C4-2B (cell line): ENCODE measurements at regions not wholly inside any gene's neighbourhood (a gene's known extent, or its start where the extent isn't known, plus 50 kb on each side); places are given as distances from the start of the nearest gene placed in this dataset.

Source experiments
- H3K27ac ChIP-seq: fragments of 450-650 bp; 2 replicates; pipeline ENCODE4 v1.5.1; 2017
- ZFX ChIP-seq: fragments of 450-650 bp; IDR thresholded peaks from 2 replicates; pipeline ENCODE4 v1.6.1; 2017
- TF ChIP-seq, protein P1 (sequence below): fragments of 450-650 bp; conservative IDR thresholded peaks from 2 replicates; pipeline ENCODE4 v1.5.1; 2017; ENCODE audit warnings: mild to moderate bottlenecking

DNA sequence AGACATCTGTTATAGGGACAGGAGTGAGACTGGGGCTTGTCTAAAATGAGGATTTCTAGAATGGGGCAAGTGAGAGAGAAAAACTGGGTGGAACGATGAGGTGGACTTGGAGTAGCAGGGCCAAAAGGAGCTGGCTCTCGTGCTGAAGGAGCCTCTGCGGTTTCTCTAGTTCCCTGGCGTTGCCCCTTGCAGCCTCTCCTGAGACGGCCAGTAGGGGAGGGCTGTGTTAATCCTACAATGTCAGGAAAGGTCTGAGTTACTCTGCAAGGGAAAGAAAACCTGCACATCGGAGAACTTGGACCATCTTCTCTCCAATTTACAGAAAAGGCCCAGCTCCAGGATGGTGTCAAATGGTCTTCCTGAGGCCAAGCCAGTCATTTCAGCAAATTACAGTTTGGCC is 963.8 kb upstream of the FLRT2 start:
- no peak overlapping the region for H3K27ac ChIP-seq
- no peak for TF ChIP-seq ZFX
- TF ChIP-seq, protein P1, sequence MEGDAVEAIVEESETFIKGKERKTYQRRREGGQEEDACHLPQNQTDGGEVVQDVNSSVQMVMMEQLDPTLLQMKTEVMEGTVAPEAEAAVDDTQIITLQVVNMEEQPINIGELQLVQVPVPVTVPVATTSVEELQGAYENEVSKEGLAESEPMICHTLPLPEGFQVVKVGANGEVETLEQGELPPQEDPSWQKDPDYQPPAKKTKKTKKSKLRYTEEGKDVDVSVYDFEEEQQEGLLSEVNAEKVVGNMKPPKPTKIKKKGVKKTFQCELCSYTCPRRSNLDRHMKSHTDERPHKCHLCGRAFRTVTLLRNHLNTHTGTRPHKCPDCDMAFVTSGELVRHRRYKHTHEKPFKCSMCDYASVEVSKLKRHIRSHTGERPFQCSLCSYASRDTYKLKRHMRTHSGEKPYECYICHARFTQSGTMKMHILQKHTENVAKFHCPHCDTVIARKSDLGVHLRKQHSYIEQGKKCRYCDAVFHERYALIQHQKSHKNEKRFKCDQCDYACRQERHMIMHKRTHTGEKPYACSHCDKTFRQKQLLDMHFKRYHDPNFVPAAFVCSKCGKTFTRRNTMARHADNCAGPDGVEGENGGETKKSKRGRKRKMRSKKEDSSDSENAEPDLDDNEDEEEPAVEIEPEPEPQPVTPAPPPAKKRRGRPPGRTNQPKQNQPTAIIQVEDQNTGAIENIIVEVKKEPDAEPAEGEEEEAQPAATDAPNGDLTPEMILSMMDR, result no peak

DNA sequence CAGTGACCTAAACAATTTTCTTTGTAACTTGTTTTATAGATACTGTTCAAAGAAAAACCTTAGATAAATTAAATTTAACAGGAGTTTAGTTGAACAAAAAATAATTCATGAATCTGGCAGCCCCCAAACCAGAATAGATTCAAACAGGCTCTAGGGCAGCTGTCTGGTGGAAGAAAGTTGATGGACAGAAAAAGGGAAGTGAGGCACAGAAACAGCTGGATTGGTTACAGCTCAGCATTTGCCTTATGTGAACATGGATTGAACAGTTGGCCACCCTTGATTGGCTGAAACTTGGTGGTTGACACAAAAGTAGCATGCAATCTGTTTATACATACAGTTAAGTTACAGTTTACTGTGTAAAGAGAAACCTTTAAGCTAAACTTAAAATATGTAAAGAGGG is 954.3 kb upstream of the FLRT2 start:
- TF ChIP-seq, protein P1, result no peak
- no peak for TF ChIP-seq ZFX
- no peak overlapping the region for H3K27ac ChIP-seq

DNA sequence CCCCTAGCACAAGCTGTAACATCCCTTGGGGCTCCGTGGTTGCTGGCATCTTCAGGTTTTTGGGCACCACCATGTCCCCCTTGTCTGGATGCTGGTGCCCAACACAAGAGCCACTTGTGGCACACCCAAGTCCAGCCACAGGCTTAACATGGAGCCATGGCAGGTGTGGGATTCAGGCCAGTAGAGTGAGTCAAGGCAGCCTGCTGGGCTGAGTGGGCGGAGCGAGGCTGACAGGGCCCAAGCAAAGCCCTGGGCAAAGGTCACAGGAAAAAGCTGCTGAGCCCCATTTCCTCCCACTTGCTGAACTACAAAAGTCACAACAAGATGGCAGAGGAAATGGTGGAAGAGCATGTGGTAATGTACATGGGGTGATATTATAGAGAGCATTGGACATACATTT is 950.7 kb upstream of the FLRT2 start:
- TF ChIP-seq, protein P1, result no peak
- TF ChIP-seq ZFX, result no peak
- no peak overlapping the region for H3K27ac ChIP-seq

DNA sequence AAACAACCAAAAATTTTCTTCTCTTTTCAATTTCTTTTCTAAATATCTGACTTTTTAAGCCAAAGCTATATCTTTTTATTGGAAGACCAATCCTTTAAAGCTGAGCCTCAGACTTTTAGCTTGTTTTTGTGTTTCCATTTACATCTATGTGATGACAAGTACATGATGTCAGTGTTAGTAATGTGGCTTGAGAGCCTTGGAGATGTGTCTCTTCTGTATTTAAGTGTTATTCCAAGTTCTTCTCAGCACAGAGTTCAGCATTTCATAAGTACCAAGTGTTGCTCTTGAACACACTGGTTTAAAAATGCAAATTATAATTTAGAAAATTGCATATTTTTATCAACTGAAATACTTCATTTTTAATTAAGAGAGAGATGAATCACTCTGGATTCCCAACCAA is 948.9 kb upstream of the FLRT2 start:
- no peak overlapping the region for H3K27ac ChIP-seq
- TF ChIP-seq ZFX, result no peak
- TF ChIP-seq, protein P1, result no peak

DNA sequence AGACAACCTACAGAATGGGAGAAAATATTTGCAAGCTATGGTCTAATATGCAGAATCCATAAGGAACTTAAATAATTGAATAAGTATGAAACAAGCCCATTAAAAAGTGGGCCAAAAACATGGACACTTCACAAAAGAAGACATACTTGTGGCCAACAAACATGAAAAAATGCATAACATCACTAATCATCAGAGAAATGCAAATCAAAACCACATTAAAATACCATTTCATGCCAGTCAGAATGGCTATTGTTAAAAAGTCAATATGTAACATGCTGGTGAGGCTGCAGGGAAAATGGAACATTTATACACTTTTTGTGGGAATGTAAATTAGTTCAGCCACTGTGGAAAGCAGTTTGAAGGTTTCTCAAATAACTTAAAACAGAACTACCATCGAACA is 945.4 kb upstream of the FLRT2 start:
- TF ChIP-seq, protein P1, result no peak
- TF ChIP-seq ZFX, result no peak

DNA sequence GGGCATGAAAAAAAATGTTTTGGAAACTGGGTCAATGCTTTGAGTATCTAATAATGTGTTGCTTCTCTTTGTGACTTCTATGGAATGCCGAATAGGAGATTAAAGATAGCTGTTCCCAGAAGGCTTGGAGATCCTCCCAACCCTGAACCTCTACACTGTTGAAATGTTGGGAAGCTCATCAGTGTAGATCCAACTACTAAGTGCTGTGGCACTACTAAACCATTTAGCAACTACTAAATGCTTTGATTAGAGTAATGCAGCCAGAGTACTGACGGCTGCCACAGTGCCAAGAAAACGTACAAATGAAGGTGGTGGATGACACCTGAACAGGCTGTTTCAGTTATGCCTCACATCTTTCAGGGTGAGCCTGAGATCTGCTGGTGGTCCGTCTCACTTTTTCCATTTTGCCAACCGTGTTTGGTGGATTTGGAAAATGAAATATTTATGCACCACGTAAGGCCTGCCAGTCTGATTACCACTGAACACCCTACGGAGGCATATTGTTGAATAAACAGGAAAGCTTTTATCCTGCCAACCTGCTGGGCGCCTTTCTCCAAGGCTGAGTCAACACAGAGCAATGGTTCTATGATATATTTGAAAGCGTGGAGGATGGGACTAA is 938.0 kb upstream of the FLRT2 start:
- no peak for TF ChIP-seq ZFX
- TF ChIP-seq, protein P1, result no peak
- no peak overlapping the region for H3K27ac ChIP-seq

More for the DNA sequence above, 945.4 kb upstream of the FLRT2 start:
- no peak overlapping the region for H3K27ac ChIP-seq

DNA sequence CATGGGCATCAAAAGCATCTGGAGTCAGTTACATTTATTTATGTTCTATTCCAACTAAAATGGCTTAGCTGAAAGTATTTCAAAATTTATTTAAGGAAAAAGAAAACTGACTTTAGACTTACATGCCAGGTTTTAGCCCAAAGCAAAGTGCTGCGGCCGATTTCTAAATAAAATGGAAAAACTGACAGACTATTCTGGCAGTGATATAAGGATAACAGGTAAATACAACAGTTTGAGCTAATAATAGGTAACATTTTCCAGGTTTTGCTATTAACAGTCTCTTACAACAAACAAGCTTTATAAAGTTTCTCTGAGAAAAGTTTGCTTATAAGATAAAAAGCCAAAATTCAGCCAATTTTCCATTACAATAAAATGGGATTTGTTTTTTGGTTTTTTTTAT is 937.2 kb upstream of the FLRT2 start:
- no peak overlapping the region for H3K27ac ChIP-seq
- TF ChIP-seq, protein P1, result no peak
- no peak for TF ChIP-seq ZFX
